ENCODE measurements at regions not wholly inside any gene's neighbourhood (a gene's known extent, or its start where the extent isn't known, plus 50 kb on each side); places are given as distances from the start of the nearest gene placed in this dataset.

DNA sequence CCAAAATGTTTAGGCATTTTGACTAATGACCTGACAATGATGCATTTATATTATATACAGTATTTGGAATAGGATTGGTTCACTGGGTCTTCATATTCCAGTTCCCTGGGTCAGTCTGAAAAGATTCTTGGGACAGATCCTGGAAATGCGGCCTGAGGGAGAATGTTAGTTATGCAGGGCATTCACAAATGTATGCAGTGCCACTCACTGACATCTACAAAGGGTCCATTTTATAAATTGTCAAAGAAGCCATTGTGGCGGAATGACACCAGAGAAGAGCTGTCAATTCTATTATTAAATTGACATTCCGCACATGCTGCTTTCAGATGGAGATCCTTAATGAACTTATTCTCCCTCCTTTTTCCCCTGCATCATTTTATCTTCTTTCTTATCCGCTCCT is 176.6 kb downstream of the VGLL3 start:
- TF ChIP-seq, protein P1, sequence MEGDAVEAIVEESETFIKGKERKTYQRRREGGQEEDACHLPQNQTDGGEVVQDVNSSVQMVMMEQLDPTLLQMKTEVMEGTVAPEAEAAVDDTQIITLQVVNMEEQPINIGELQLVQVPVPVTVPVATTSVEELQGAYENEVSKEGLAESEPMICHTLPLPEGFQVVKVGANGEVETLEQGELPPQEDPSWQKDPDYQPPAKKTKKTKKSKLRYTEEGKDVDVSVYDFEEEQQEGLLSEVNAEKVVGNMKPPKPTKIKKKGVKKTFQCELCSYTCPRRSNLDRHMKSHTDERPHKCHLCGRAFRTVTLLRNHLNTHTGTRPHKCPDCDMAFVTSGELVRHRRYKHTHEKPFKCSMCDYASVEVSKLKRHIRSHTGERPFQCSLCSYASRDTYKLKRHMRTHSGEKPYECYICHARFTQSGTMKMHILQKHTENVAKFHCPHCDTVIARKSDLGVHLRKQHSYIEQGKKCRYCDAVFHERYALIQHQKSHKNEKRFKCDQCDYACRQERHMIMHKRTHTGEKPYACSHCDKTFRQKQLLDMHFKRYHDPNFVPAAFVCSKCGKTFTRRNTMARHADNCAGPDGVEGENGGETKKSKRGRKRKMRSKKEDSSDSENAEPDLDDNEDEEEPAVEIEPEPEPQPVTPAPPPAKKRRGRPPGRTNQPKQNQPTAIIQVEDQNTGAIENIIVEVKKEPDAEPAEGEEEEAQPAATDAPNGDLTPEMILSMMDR (IDR thresholded peaks at IDR 0.05): no peak
- no peak for TF ChIP-seq EZH2 (IDR thresholded peaks at IDR 0.05; ENCODE audit: borderline replicate concordance, insufficient read depth, low read depth, low read length, poor library complexity, severe bottlenecking)
